Trophoblast cell (in vitro differentiated cells and primary cell): ENCODE measurements at regions not wholly inside any gene's neighbourhood (a gene's known extent, or its start where the extent isn't known, plus 50 kb on each side); places are given as distances from the start of the nearest gene placed in this dataset.

Experiments used
- DNase-seq, 2 donors: peaks; one replicate each; pipeline ENCODE4 v3.0.0-alpha.2; 2016
- H2AFZ ChIP-seq: 2 replicates; pipeline ENCODE4 v1.6.1; 2013; ENCODE audit warnings: low read length, moderate library complexity, mild to moderate bottlenecking; ENCODE audit not compliant: insufficient read depth, poor library complexity
- H2AK5ac ChIP-seq: 2 replicates; pipeline ENCODE4 v1.6.1; 2013; ENCODE audit warnings: mild to moderate bottlenecking, low read length
- H2BK120ac ChIP-seq: 2 replicates; pipeline ENCODE4 v1.6.1; 2013; ENCODE audit warnings: low read length, mild to moderate bottlenecking, moderate library complexity; ENCODE audit not compliant: insufficient read depth, poor library complexity
- H2BK12ac ChIP-seq: 2 replicates; pipeline ENCODE4 v1.6.1; 2013; ENCODE audit warnings: mild to moderate bottlenecking, low read length, moderate library complexity
- H2BK5ac ChIP-seq: 2 replicates; pipeline ENCODE4 v1.6.1; 2013; ENCODE audit warnings: low read length, low read depth, moderate library complexity, mild to moderate bottlenecking; ENCODE audit not compliant: poor library complexity
- H3K14ac ChIP-seq: 2 replicates; pipeline ENCODE4 v1.6.1; 2013; ENCODE audit warnings: mild to moderate bottlenecking, low read length
- H3K18ac ChIP-seq: 2 replicates; pipeline ENCODE4 v1.6.1; 2013; ENCODE audit warnings: mild to moderate bottlenecking, low read length
- H3K23ac ChIP-seq: 2 replicates; pipeline ENCODE4 v1.6.1; 2013; ENCODE audit warnings: low read length
- H3K27ac ChIP-seq: 2 replicates; pipeline ENCODE4 v1.5.1; 2013; ENCODE audit warnings: low read depth, mild to moderate bottlenecking, inconsistent platforms, low read length, moderate library complexity
- H3K27me3 ChIP-seq: 2 replicates; pipeline ENCODE4 v1.6.1; 2013; ENCODE audit warnings: inconsistent platforms, mild to moderate bottlenecking, low read length, moderate library complexity; ENCODE audit not compliant: insufficient read depth
- H3K36me3 ChIP-seq, 2 experiments: 1 replicate in 1 of 2; 2 replicates in 1 of 2; pipeline ENCODE4 v1.6.1; 2013; ENCODE audit warnings: low read length in 2 of 2, mild to moderate bottlenecking in 2 of 2, moderate library complexity in 1 of 2; ENCODE audit not compliant: insufficient read depth in 2 of 2, control insufficient read depth in 1 of 2
- H3K4ac ChIP-seq: 2 replicates; pipeline ENCODE4 v1.6.1; 2013; ENCODE audit warnings: low read depth, mild to moderate bottlenecking, low read length, moderate library complexity
- H3K4me1 ChIP-seq, 2 experiments: 1 replicate in 1 of 2; 2 replicates in 1 of 2; pipeline ENCODE4 v1.6.1; 2013; ENCODE audit warnings: low read length in 2 of 2, mild to moderate bottlenecking in 2 of 2, moderate library complexity in 1 of 2; ENCODE audit not compliant: insufficient read depth in 2 of 2, control insufficient read depth in 1 of 2
- H3K4me2 ChIP-seq: 2 replicates; pipeline ENCODE4 v1.6.1; 2013; ENCODE audit warnings: inconsistent platforms, mild to moderate bottlenecking, low read length, moderate library complexity
- H3K4me3 ChIP-seq: 2 replicates; pipeline ENCODE4 v1.5.1; 2013; ENCODE audit warnings: mild to moderate bottlenecking, low read depth, low read length, inconsistent platforms
- H3K79me1 ChIP-seq: one replicate; pipeline ENCODE4 v1.6.1; 2013; ENCODE audit warnings: low read length
- H3K79me2 ChIP-seq: 2 replicates; pipeline ENCODE4 v1.6.1; 2013; ENCODE audit warnings: low read length, mild to moderate bottlenecking; ENCODE audit not compliant: control insufficient read depth, insufficient read depth, poor library complexity
- H3K9ac ChIP-seq: 2 replicates; pipeline ENCODE4 v1.6.1; 2013; ENCODE audit warnings: mild to moderate bottlenecking, low read length
- H3K9me3 ChIP-seq: 2 replicates; pipeline ENCODE4 v1.6.1; 2013; ENCODE audit warnings: low read depth, mild to moderate bottlenecking, control low read depth, inconsistent platforms, low read length; ENCODE audit not compliant: insufficient read depth
- H4K12ac ChIP-seq: 2 replicates; pipeline ENCODE4 v1.6.1; 2013; ENCODE audit warnings: low read depth, mild to moderate bottlenecking, low read length, moderate library complexity
- H4K8ac ChIP-seq: 2 replicates; pipeline ENCODE4 v1.6.1; 2013; ENCODE audit warnings: low read depth, mild to moderate bottlenecking, low read length, moderate library complexity
- H4K91ac ChIP-seq: one replicate; pipeline ENCODE4 v1.6.1; 2013; ENCODE audit warnings: low read depth, mild to moderate bottlenecking, low read length, moderate library complexity
- WGBS: extraction: QIAGEN DNeasy Blood & Tissue Kit; methylation state at CpG from one replicate; pipeline ENCODE4 v1.1.7; 2013; ENCODE audit warnings: missing lambda C conversion rate; ENCODE audit not compliant: insufficient read length, insufficient coverage; ENCODE audit errors: extremely low coverage; 5-methylcytosine and 5-hydroxymethylcytosine counted together

DNA sequence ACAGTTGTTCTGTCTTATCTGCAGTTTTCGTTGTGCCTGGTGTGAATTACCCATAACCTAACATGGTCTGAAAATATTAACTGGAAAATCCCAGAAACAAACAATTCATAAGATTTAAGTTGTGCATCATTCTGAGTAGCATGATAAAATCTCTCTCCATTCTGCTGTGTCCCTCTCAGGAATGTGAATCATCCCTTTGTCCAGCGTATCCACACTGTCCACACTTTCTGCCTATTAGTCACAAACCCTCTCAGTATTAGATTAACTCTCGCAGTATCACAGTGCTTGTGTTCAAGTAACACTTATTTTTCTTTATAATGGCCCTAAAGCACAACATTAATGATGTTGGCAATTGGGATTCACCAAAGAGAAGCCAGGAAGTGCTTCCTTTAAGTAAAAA is 203.2 kb downstream of the CGGBP1 start:
- Histone ChIP-seq H2AK5ac (no peak overlapping the region), H3K14ac (no peak overlapping the region), H4K91ac (no peak overlapping the region), H3K18ac (no peak overlapping the region), H3K27ac (no peak overlapping the region), H3K4me1 (no peaks in the 10 kb centered on the region), H3K79me2 (no peaks in the 10 kb centered on the region), H3K9ac (no peak overlapping the region), H3K79me1 (no peaks in the 10 kb centered on the region), H3K36me3 (no peaks in the 10 kb centered on the region), H2BK120ac (no peak overlapping the region), H2BK12ac (no peak overlapping the region), H4K8ac (no peak overlapping the region), H2BK5ac (no peak overlapping the region), H3K9me3 (no peaks in the 10 kb centered on the region), H2AFZ (no peak overlapping the region), H3K27me3 (no peaks in the 10 kb centered on the region), H4K12ac (no peak overlapping the region), H3K4ac (no peak overlapping the region), H3K23ac (no peak overlapping the region), H3K4me2 (no peak overlapping the region), H3K4me3 (no peak overlapping the region)
- peak in 1 of 2 donors; percentile 50 for DNase-seq
- no CpG with 5 or more reads among the region's 3 CpGs for WGBS

DNA sequence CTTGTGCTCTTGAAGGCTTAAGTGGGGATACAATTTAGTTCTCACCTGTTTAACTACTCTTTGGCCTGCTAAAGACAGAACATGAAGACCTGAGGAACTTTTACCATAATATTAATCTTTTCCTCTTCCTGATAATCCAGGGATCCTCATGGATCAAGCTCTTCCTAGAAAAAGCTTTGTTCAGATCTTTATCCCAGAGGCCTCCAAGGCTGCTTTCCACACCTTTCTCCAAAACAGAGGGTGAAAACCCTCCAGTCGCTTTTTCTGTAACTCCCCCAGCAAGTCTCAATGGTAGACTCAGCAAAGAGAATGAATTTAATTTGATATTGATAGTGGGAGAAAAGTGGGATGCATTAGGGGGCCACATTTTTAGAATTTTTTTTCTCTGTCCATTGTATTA is 203.6 kb downstream of the CGGBP1 start:
- Histone ChIP-seq H4K12ac (no peak overlapping the region), H3K4me3 (no peak overlapping the region), H3K4me2 (no peak overlapping the region), H3K23ac (no peak overlapping the region), H3K14ac (no peak overlapping the region), H3K4ac (no peak overlapping the region), H4K8ac (no peak overlapping the region), H3K4me1 (no peaks in the 10 kb centered on the region), H3K9me3 (no peaks in the 10 kb centered on the region), H3K36me3 (no peaks in the 10 kb centered on the region), H2AK5ac (no peak overlapping the region), H2AFZ (no peak overlapping the region), H3K79me1 (no peaks in the 10 kb centered on the region), H3K27ac (no peak overlapping the region), H3K18ac (no peak overlapping the region), H2BK120ac (no peak overlapping the region), H2BK12ac (no peak overlapping the region), H3K79me2 (no peaks in the 10 kb centered on the region), H2BK5ac (no peak overlapping the region), H3K27me3 (no peaks in the 10 kb centered on the region), H3K9ac (no peak overlapping the region), H4K91ac (no peak overlapping the region)
- WGBS, result no CpG with 5 or more reads among the region's 1 CpG
- no peak for DNase-seq

DNA sequence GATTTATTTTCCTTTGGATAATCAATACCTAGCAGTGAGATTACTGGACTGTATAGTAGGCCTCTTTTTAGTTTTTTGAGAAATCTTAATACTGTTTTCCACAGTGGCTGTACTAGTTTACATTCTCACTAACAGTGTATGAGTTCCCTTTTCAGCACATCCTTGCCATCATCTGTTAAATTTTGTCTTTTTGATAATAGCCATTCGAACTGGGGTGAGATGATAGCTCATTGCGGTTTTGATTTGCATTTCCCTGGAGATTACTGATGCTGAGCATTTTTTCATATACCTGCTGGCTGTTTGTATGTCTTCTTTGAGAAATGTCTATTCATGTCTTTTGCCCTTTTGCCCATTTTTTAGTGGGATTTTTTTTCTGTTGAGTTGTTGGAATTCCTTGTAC is 210.8 kb downstream of the CGGBP1 start:
- no peak overlapping the region for H3K27ac ChIP-seq
- H3K79me1 ChIP-seq, result no peaks in the 10 kb centered on the region
- no peak overlapping the region for H3K14ac ChIP-seq
- no peak overlapping the region for H4K12ac ChIP-seq
- H2BK5ac ChIP-seq, result no peak overlapping the region
- H3K79me2 ChIP-seq, result no peaks in the 10 kb centered on the region
- H3K4me2 ChIP-seq, result no peak overlapping the region
- no peak overlapping the region for H4K8ac ChIP-seq
- H2BK12ac ChIP-seq, result no peak overlapping the region
- no peak overlapping the region for H3K18ac ChIP-seq
- H3K23ac ChIP-seq, result no peak overlapping the region
- WGBS, result no CpG with 5 or more reads among the region's 2 CpGs
- H3K36me3 ChIP-seq, result no peaks in the 10 kb centered on the region
- no peaks in the 10 kb centered on the region for H3K4me1 ChIP-seq
- no peaks in the 10 kb centered on the region for H3K27me3 ChIP-seq
- no peak overlapping the region for H3K4me3 ChIP-seq
- H3K9me3 ChIP-seq, result no peaks in the 10 kb centered on the region
- H4K91ac ChIP-seq, result no peak overlapping the region
- H3K9ac ChIP-seq, result no peak overlapping the region
- no peak overlapping the region for H2BK120ac ChIP-seq
- H2AK5ac ChIP-seq, result no peak overlapping the region
- no peak overlapping the region for H2AFZ ChIP-seq
- H3K4ac ChIP-seq, result no peak overlapping the region
- no peak for DNase-seq

- Histone ChIP-seq H3K4ac (no peak overlapping the region), H3K4me3 (no peak overlapping the region), H3K14ac (no peak overlapping the region), H3K27ac (no peak overlapping the region), H3K4me1 (peaks cover 0 to 2% of the 10 kb centered on the region in 2 experiments), H3K4me2 (no peak overlapping the region), H2BK12ac (no peak overlapping the region), H4K91ac (no peak overlapping the region), H2AFZ (no peak overlapping the region), H3K9ac (no peak overlapping the region), H2BK5ac (no peak overlapping the region), H2BK120ac (no peak overlapping the region), H3K36me3 (no peaks in the 10 kb centered on the region), H4K8ac (no peak overlapping the region), H4K12ac (no peak overlapping the region), H2AK5ac (no peak overlapping the region), H3K9me3 (no peaks in the 10 kb centered on the region), H3K79me2 (no peaks in the 10 kb centered on the region), H3K18ac (no peak overlapping the region), H3K27me3 (no peaks in the 10 kb centered on the region), H3K23ac (no peak overlapping the region), H3K79me1 (no peaks in the 10 kb centered on the region)
- DNase-seq, result no peak
- no CpG with 5 or more reads among the region's 1 CpG for WGBS
These were observed 221.7 kb downstream of the CGGBP1 start for GRCh38 chr3:87837076-87837475.
